WTC11 (cell line): ENCODE measurements at regions not wholly inside any gene's neighbourhood (a gene's known extent, or its start where the extent isn't known, plus 50 kb on each side); places are given as distances from the start of the nearest gene placed in this dataset.

Experiments used
- ATAC-seq: fragments of 200-7000 bp; cut with Tn5 transposase; 2 replicates; pipeline ENCODE4 v1.10.0; 2021; ENCODE audit warnings: mild to moderate bottlenecking, moderate library complexity
- CTCF ChIA-PET: fragments of 300-600 bp; sonication (Branson Sonifier 250); formaldehyde crosslinking; loops from one replicate; lab custom pipeline; 2021; ENCODE audit warnings: antibody characterized with exemption; lab: Charles Lee
- POLR2A ChIA-PET: fragments of 350-600 bp; sonication (Branson Sonifier 250); formaldehyde crosslinking; loops from one replicate; lab custom pipeline; 2021; ENCODE audit warnings: antibody characterized with exemption; lab: Charles Lee
- DNase-seq: peaks from one replicate; pipeline ENCODE4 v3.0.0; 2021; ENCODE audit warnings: low spot score
- H3K27ac Mint-ChIP-seq: 2 replicates; pipeline ENCODE4 v1.8.0; 2021; ENCODE audit warnings: mixed read lengths
- H3K27me3 Mint-ChIP-seq: 2 replicates; pipeline ENCODE4 v1.8.0; 2021; ENCODE audit warnings: low read depth, mild to moderate bottlenecking, moderate library complexity, mixed read lengths
- H3K36me3 Mint-ChIP-seq: 2 replicates; pipeline ENCODE4 v1.8.0; 2021; ENCODE audit warnings: mixed read lengths
- H3K4me1 Mint-ChIP-seq: 2 replicates; pipeline ENCODE4 v1.8.0; 2022; ENCODE audit warnings: mixed read lengths
- H3K4me3 Mint-ChIP-seq: 2 replicates; pipeline ENCODE4 v1.8.0; 2021; ENCODE audit warnings: mild to moderate bottlenecking, moderate library complexity, mixed read lengths
- H3K9me3 Mint-ChIP-seq: 2 replicates; pipeline ENCODE4 v1.8.0; 2021; ENCODE audit warnings: mixed read lengths
- CREM ChIP-seq: sonication (generic); formaldehyde crosslinking; IDR thresholded peaks from 2 replicates; pipeline ENCODE4 v1.8.1; 2022; ENCODE audit warnings: mild to moderate bottlenecking, missing genetic modification reagents, moderate library complexity
- EMX1 ChIP-seq: fragments of 250-450 bp; sonication (Bioruptor Pico); IDR thresholded peaks from 2 replicates; pipeline ENCODE4 v1.8.0; 2021; ENCODE audit warnings: mild to moderate bottlenecking
- ETV6 ChIP-seq: sonication (generic); formaldehyde crosslinking; IDR thresholded peaks from 2 replicates; pipeline ENCODE4 v1.8.1; 2022; ENCODE audit warnings: mild to moderate bottlenecking, missing genetic modification reagents
- KAT7 ChIP-seq: sonication (generic); formaldehyde crosslinking; IDR thresholded peaks from 2 replicates; pipeline ENCODE4 v1.8.1; 2023; ENCODE audit warnings: missing genetic modification reagents, mild to moderate bottlenecking, borderline replicate concordance
- NR1H2 ChIP-seq: sonication (generic); formaldehyde crosslinking; IDR thresholded peaks from 2 replicates; pipeline ENCODE4 v1.9.0; 2021; ENCODE audit warnings: mild to moderate bottlenecking, moderate library complexity, missing genetic modification reagents
- RELA ChIP-seq: sonication (generic); formaldehyde crosslinking; IDR thresholded peaks from 2 replicates; pipeline ENCODE4 v1.8.1; 2022; ENCODE audit warnings: missing genetic modification reagents, mild to moderate bottlenecking, borderline replicate concordance
- SMAD3 ChIP-seq: sonication (generic); formaldehyde crosslinking; IDR thresholded peaks from 2 replicates; pipeline ENCODE4 v1.8.0; 2022; ENCODE audit warnings: missing genetic modification reagents, mild to moderate bottlenecking, borderline replicate concordance
- SMAD4 ChIP-seq: sonication (generic); formaldehyde crosslinking; IDR thresholded peaks from 2 replicates; pipeline ENCODE4 v1.8.0; 2022; ENCODE audit warnings: mild to moderate bottlenecking, missing genetic modification reagents
- TCF7 ChIP-seq: sonication (generic); formaldehyde crosslinking; IDR thresholded peaks from 2 replicates; pipeline ENCODE4 v1.8.0; 2022; ENCODE audit warnings: mild to moderate bottlenecking, low read depth, missing genetic modification reagents, moderate library complexity
- TP53 ChIP-seq: sonication (generic); formaldehyde crosslinking; IDR thresholded peaks from 2 replicates; pipeline ENCODE4 v1.8.1; 2023; ENCODE audit warnings: mild to moderate bottlenecking, missing genetic modification reagents
- TF ChIP-seq, protein P1 (sequence below): fragments of 250-450 bp; sonication (Bioruptor Pico); conservative IDR thresholded peaks from 2 replicates; pipeline ENCODE4 v1.9.0; 2021; ENCODE audit warnings: mild to moderate bottlenecking
- TF ChIP-seq, protein P2 (sequence below): sonication (generic); formaldehyde crosslinking; IDR thresholded peaks from 2 replicates; pipeline ENCODE4 v1.8.1; 2022; ENCODE audit warnings: low read depth, missing genetic modification reagents, borderline replicate concordance
- TF ChIP-seq, protein P3 (sequence below): fragments of 200-600 bp; IDR thresholded peaks from 2 replicates; pipeline ENCODE4 v1.8.0; 2022; ENCODE audit warnings: antibody characterized with exemption
- TF ChIP-seq, protein P4 (sequence below): sonication (generic); formaldehyde crosslinking; IDR thresholded peaks from 2 replicates; pipeline ENCODE4 v1.8.1; 2022; ENCODE audit warnings: mild to moderate bottlenecking, missing genetic modification reagents, moderate library complexity, borderline replicate concordance
- TF ChIP-seq, protein P5 (sequence below): sonication (generic); formaldehyde crosslinking; IDR thresholded peaks from 2 replicates; pipeline ENCODE4 v1.8.1; 2023; ENCODE audit warnings: mild to moderate bottlenecking, missing genetic modification reagents, moderate library complexity
- TF ChIP-seq, protein P6 (sequence below): sonication (generic); formaldehyde crosslinking; IDR thresholded peaks from 2 replicates; pipeline ENCODE4 v1.8.0; 2022; ENCODE audit warnings: missing genetic modification reagents
- TF ChIP-seq, protein P7 (sequence below): sonication (generic); formaldehyde crosslinking; IDR thresholded peaks from 2 replicates; pipeline ENCODE4 v1.8.0; 2023; ENCODE audit warnings: mild to moderate bottlenecking, missing genetic modification reagents

DNA sequence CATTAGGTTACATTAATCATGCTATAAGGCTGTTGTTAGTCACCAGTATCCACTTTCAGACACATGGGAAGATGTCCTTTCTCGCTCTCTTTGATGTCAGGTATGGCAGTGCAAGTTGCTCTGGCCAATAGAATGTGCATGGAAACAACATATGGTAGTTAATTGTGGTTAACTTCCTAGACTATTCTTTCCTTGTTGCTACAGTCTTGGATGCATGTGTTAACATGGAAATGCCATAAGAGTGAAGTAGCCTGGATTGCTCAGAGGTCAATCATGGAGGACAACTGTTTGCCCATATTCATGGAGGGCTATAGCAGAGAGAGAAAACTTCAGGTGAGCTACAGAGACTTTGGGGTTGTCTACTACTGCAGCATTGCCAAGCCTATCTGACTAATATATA, 245.8 kb upstream of the GAS1 start (continued):
- TF ChIP-seq, protein P1, sequence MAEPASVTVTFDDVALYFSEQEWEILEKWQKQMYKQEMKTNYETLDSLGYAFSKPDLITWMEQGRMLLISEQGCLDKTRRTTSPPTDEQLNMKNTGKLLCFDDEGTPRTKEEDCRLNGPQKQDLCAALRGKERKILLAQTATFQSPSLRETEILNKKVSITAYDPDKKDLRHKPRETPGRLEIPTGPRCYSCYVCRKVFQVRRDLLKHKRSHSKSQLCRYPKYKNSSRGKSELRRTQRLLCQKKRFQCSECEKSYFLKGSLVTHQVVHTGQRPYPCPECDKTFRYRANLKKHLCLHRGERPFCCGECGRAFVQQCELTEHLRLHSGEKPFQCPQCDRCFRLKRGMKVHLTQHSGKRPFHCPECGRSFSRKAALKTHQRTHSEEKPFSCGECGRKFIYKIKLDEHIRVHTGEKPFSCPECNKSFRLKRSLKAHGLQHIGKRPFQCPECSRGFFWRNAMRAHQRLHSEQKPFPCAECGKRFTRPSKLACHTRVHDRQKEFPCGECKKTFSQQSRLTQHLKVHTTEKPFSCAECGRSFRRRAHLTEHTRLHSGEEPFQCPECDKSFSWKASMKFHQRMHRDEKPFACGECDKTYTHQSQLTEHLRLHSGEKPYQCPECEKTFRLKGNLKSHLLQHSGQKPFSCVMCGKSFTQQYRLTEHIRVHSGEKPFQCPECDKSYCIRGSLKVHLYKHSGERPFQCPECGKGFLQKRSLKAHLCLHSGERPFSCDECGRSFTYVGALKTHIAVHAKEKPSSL (CRISPR knock-in tag): no peak

DNA sequence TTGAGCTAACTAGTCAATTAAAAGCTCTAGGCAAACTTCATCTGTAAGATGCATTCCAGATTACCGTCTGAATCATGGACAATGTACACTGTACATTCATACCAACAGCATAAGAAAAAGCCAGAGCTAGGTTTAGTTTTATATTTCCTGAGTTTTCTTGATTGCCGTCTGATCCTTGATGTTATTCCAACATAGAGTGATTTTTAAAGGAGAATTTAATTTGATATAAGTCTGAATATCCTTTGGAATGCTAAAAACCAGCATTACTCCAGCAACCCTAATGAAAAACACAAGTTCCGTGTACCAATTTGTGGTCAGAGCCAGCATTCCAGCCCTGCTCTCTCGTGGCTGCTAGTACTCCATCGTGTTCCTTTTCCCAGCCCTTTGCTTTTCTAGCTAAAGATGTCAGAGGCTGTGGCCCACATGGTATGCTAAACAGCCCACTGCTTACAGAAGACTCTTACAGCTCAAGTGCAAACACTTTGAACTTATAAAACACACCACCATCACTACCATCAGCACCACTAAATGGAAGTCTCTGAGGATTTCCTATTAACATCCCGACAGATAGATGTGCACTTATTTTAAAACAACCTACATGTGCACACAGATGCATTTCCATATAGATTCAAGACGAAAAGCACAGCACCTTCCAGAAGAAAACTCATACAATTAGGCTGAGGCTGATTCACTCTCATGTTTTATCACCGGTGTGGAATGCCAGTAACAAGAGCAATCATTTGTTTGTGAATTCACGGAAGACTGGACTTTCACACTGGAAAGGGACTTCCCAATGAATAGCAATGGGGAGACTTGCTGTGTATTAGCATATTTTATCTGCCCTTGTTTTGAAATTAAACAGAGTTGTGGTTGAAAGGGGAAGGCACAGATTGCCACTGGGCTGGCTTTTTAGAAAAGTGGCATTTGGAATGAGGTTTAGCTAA, 246.9 kb upstream of the GAS1 start:
- H3K4me1 Mint-ChIP-seq: peaks cover 31% of the 10 kb centered on the region
- no peak overlapping the region for H3K4me3 Mint-ChIP-seq
- CTCF ChIA-PET: no interaction called here
- ATAC-seq (peak; percentile 28; the same call in 1 of the 2 replicates), DNase-seq (no peak)
- no peaks in the 10 kb centered on the region for H3K9me3 Mint-ChIP-seq
- H3K27me3 Mint-ChIP-seq: peaks cover 9% of the 10 kb centered on the region
- no peaks in the 10 kb centered on the region for H3K36me3 Mint-ChIP-seq
- TF ChIP-seq, protein P2, sequence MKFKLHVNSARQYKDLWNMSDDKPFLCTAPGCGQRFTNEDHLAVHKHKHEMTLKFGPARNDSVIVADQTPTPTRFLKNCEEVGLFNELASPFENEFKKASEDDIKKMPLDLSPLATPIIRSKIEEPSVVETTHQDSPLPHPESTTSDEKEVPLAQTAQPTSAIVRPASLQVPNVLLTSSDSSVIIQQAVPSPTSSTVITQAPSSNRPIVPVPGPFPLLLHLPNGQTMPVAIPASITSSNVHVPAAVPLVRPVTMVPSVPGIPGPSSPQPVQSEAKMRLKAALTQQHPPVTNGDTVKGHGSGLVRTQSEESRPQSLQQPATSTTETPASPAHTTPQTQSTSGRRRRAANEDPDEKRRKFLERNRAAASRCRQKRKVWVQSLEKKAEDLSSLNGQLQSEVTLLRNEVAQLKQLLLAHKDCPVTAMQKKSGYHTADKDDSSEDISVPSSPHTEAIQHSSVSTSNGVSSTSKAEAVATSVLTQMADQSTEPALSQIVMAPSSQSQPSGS (CRISPR knock-in tag): no peak
- TF ChIP-seq NR1H2 (CRISPR knock-in tag) (no peak), SMAD4 (no peak)
- POLR2A ChIA-PET: interaction anchor here (0.6 kb wide), 1 partner anchor 1101 kb away, joined by 4 read pairs; no protein-coding TSS in a partner anchor
- no peak overlapping the region for H3K27ac Mint-ChIP-seq

DNA sequence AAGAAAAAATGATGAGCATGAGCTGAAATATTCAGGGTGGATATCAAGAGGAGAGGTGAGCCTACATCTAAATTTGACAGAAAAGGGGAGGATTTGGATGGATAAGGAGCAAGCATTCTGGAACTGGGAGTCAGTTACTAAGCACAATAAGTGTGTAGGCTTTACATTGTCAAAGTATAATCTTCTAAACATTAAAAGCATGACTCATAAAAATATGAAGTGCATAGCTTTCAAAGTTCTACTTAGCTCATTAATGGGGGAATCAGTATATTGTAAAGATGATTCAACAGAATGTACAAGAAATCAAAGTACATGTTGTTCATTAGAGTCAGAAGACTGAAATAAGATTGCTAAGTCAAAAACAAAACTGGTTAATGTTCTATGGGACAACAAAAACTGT, 248.0 kb upstream of the GAS1 start:
- Mint-ChIP-seq H3K27ac (no peak overlapping the region), H3K4me3 (no peak overlapping the region), H3K4me1 (peaks cover 39% of the 10 kb centered on the region), H3K36me3 (no peaks in the 10 kb centered on the region), H3K9me3 (no peaks in the 10 kb centered on the region), H3K27me3 (peaks cover 9% of the 10 kb centered on the region)
- no peak for DNase-seq
- ATAC-seq: no peak
- POLR2A ChIA-PET: no interaction called here
- CTCF ChIA-PET: no interaction called here
- TF ChIP-seq ETV6 (no peak), KAT7 (CRISPR knock-in tag) (no peak), TP53 (CRISPR knock-in tag) (no peak), CREM (no peak), RELA (CRISPR knock-in tag) (no peak), EMX1 (no peak), TCF7 (CRISPR knock-in tag) (no peak), SMAD3 (CRISPR knock-in tag) (no peak), NR1H2 (CRISPR knock-in tag) (no peak)
- TF ChIP-seq, protein P3, sequence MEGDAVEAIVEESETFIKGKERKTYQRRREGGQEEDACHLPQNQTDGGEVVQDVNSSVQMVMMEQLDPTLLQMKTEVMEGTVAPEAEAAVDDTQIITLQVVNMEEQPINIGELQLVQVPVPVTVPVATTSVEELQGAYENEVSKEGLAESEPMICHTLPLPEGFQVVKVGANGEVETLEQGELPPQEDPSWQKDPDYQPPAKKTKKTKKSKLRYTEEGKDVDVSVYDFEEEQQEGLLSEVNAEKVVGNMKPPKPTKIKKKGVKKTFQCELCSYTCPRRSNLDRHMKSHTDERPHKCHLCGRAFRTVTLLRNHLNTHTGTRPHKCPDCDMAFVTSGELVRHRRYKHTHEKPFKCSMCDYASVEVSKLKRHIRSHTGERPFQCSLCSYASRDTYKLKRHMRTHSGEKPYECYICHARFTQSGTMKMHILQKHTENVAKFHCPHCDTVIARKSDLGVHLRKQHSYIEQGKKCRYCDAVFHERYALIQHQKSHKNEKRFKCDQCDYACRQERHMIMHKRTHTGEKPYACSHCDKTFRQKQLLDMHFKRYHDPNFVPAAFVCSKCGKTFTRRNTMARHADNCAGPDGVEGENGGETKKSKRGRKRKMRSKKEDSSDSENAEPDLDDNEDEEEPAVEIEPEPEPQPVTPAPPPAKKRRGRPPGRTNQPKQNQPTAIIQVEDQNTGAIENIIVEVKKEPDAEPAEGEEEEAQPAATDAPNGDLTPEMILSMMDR: no peak
- TF ChIP-seq, protein P4, sequence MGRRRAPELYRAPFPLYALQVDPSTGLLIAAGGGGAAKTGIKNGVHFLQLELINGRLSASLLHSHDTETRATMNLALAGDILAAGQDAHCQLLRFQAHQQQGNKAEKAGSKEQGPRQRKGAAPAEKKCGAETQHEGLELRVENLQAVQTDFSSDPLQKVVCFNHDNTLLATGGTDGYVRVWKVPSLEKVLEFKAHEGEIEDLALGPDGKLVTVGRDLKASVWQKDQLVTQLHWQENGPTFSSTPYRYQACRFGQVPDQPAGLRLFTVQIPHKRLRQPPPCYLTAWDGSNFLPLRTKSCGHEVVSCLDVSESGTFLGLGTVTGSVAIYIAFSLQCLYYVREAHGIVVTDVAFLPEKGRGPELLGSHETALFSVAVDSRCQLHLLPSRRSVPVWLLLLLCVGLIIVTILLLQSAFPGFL (CRISPR knock-in tag): no peak
- TF ChIP-seq, protein P5, sequence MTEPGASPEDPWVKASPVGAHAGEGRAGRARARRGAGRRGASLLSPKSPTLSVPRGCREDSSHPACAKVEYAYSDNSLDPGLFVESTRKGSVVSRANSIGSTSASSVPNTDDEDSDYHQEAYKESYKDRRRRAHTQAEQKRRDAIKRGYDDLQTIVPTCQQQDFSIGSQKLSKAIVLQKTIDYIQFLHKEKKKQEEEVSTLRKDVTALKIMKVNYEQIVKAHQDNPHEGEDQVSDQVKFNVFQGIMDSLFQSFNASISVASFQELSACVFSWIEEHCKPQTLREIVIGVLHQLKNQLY (CRISPR knock-in tag): no peak
- TF ChIP-seq, protein P6, sequence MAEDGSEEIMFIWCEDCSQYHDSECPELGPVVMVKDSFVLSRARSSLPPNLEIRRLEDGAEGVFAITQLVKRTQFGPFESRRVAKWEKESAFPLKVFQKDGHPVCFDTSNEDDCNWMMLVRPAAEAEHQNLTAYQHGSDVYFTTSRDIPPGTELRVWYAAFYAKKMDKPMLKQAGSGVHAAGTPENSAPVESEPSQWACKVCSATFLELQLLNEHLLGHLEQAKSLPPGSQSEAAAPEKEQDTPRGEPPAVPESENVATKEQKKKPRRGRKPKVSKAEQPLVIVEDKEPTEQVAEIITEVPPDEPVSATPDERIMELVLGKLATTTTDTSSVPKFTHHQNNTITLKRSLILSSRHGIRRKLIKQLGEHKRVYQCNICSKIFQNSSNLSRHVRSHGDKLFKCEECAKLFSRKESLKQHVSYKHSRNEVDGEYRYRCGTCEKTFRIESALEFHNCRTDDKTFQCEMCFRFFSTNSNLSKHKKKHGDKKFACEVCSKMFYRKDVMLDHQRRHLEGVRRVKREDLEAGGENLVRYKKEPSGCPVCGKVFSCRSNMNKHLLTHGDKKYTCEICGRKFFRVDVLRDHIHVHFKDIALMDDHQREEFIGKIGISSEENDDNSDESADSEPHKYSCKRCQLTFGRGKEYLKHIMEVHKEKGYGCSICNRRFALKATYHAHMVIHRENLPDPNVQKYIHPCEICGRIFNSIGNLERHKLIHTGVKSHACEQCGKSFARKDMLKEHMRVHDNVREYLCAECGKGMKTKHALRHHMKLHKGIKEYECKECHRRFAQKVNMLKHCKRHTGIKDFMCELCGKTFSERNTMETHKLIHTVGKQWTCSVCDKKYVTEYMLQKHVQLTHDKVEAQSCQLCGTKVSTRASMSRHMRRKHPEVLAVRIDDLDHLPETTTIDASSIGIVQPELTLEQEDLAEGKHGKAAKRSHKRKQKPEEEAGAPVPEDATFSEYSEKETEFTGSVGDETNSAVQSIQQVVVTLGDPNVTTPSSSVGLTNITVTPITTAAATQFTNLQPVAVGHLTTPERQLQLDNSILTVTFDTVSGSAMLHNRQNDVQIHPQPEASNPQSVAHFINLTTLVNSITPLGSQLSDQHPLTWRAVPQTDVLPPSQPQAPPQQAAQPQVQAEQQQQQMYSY (CRISPR knock-in tag): no peak
- TF ChIP-seq, protein P7, sequence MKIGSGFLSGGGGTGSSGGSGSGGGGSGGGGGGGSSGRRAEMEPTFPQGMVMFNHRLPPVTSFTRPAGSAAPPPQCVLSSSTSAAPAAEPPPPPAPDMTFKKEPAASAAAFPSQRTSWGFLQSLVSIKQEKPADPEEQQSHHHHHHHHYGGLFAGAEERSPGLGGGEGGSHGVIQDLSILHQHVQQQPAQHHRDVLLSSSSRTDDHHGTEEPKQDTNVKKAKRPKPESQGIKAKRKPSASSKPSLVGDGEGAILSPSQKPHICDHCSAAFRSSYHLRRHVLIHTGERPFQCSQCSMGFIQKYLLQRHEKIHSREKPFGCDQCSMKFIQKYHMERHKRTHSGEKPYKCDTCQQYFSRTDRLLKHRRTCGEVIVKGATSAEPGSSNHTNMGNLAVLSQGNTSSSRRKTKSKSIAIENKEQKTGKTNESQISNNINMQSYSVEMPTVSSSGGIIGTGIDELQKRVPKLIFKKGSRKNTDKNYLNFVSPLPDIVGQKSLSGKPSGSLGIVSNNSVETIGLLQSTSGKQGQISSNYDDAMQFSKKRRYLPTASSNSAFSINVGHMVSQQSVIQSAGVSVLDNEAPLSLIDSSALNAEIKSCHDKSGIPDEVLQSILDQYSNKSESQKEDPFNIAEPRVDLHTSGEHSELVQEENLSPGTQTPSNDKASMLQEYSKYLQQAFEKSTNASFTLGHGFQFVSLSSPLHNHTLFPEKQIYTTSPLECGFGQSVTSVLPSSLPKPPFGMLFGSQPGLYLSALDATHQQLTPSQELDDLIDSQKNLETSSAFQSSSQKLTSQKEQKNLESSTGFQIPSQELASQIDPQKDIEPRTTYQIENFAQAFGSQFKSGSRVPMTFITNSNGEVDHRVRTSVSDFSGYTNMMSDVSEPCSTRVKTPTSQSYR (CRISPR knock-in tag): no peak
